ENCODE measurements at regions not wholly inside any gene's neighbourhood (a gene's known extent, or its start where the extent isn't known, plus 50 kb on each side); places are given as distances from the start of the nearest gene placed in this dataset.

GRCh38 chr13:77422724-77423123 is 95.8 kb upstream of the MYCBP2 start:
- no peak for DNase-seq

GRCh38 chr13:77417897-77418296 is 91.0 kb upstream of the MYCBP2 start:
- no peak for DNase-seq

DNA sequence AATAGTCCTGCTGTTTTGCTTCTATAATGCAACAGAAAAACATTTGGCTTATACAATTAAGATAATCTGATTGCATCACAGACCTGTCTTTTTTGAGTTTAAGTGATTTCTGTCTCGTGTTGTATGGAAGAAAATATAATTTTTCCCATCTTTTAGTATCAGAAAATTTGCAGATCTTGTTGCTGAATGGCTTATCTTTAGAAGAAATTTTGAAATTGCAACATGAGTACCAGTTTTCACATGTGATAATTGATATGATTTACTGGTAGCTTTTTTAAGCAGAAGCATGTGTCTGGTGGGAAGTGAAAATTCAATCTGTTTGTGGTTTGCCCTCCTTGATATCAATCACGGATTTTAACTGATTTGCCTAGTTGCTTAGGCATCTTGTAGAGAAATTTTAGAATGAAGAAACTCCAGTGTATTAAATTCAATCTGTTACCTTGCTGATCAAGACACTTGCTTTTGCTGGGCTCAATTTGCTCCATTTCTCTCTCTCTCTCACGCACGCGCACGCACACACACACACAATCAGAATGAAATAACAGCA is 89.8 kb upstream of the MYCBP2 start:
- no peak for DNase-seq

- no peak for DNase-seq
Observed at GRCh38 chr13:77415253-77416071, 88.6 kb upstream of the MYCBP2 start.

DNA sequence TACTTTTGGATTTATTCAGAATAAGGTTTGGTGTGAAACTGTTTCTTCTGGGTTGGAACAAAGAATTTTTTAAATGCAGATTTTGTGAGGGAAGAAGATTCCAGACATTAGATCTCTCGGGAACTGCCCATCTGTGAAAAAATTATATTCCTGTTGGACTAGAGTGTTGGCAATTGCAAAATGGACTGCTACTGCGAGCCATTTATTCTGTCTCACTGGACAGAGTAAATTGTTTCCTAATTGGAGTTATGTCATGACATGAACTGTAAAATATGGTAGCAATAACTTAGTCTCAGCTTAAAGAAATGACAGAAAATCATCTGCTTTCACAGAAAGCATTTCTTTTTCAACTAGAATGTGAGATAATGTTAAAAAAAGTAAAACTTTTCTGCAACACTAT is 86.0 kb upstream of the MYCBP2 start:
- DNase-seq = no peak

- peak; percentile 28 for DNase-seq
Observed at GRCh38 chr13:77412116-77412635, 85.3 kb upstream of the MYCBP2 start.

DNA sequence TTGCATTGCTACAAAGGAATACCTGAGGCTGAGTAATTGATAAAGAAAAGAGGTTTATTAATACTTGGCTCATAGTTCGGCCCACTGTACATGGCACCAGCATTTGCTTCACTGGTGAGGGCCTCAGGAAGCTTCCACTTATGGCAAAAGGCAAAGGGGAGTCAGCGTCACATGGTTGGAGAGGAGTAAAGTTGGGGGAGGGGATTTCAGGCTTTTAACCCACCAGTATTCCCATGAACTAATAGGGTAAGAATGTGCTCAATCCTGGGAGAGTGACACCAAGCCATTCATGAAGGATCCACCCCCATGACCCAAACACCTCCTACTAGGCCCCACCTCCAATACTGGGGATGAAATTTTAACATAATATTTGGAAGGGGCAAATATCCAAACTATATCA is 82.5 kb upstream of the MYCBP2 start:
- DNase-seq = no peak

DNA sequence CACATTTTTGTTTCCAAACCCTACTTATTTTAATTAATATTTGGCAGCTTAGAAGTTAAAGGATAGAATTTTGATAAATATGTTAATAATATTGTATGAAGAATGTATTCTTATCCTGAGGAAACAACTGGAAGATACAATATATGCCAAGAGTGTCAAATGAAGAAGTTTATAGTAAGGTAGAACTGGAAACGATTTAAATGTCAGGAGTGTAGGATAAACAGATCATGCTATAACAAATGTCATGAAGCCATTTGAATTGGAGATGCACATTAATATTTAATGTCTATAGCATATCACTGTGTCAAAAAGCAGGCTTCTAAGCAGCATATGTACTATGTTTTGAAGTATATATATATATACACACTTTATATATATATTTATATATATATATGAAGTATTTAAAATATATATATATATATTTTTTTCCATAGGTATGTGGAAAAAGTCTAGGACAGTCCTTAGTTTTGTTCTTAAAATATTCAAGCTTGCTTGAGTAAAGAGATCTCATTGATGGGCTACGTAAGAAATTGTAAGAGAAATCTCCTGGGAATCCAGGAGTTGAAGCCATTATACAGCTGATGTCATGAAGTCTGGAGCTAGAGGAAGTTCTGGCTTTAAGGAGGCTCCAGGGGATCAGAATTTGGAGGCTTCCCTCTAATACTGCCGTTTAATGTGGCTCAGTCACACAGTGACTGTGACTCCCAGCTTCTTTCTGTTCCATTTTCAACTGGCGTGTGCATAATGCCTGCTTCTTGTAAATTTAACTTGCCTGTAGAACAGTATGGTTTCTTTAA is 79.9 kb upstream of the MYCBP2 start:
- no peak for DNase-seq

GRCh38 chr13:77398825-77399620 is 72.1 kb upstream of the MYCBP2 start:
- no peak for DNase-seq

DNA sequence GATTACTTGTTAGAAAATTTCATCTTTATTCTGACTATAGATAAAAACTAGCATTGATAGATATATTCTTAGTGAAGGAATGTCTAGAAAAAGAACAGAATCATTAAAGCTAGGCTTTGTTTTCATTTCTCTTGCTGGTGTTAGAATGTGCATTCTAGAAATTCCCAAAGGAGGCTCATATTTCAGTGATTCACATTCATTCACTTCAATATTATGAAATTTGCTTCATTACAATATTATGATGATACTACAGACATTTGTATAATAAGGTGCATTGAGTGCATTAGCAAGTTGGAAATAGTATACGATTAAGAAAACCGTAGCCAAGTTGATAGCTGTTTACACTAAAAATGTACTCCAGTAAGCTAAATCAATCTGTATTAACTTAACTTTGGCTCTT is 70.7 kb upstream of the MYCBP2 start:
- DNase-seq = no peak

- no peak for DNase-seq
Observed at GRCh38 chr13:77391475-77391874, 64.6 kb upstream of the MYCBP2 start.

- no peak for DNase-seq
Observed at GRCh38 chr13:77390391-77390790, 63.5 kb upstream of the MYCBP2 start.

DNA sequence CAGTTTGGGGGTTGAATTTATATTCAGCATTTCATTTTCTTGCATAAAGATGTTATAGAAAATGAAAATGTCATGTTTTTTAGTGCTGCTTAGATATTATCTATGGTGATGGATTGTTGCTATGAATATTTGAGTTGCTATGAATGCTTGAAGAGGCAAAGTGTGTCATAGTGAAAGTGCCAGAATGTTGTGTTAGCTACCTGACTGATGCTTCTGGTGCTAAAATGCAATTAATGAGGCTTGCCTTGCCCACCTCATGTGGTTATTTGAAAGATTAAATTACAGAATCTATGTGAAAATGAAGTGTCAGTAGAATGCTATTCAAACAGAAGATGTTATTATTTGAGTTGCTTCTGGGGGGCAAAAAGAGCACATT is 62.7 kb upstream of the MYCBP2 start:
- DNase-seq = no peak

GRCh38 chr13:77388944-77389624 is 62.2 kb upstream of the MYCBP2 start:
- DNase-seq = no peak

DNA sequence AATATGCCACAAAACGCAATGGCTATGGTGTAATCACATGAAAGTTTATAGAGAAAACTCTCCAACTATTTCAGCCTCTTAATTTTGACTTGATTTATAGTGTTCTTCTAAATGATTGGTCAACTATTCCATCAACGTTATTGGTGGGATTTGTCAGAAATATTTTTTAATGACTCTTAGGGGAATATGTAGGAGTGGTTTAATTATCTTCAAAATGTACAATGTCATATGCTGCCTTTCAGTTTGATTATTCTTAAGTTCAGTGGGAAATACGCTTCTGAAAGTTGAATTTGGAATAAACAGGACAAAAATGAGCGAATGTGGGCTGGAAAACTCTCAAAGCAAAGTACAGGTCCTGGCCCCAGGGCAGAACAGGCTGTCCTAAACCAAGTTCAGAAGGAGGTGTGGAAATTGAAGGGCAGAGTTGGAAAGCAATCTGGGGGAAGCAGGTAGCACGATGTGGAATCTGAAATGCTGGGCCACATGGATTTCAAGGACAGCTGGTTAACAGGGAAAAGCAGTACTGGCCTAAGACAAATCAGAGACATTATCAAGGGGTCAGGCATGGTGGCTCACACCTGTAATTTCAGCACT is 60.8 kb upstream of the MYCBP2 start:
- DNase-seq = no peak

DNA sequence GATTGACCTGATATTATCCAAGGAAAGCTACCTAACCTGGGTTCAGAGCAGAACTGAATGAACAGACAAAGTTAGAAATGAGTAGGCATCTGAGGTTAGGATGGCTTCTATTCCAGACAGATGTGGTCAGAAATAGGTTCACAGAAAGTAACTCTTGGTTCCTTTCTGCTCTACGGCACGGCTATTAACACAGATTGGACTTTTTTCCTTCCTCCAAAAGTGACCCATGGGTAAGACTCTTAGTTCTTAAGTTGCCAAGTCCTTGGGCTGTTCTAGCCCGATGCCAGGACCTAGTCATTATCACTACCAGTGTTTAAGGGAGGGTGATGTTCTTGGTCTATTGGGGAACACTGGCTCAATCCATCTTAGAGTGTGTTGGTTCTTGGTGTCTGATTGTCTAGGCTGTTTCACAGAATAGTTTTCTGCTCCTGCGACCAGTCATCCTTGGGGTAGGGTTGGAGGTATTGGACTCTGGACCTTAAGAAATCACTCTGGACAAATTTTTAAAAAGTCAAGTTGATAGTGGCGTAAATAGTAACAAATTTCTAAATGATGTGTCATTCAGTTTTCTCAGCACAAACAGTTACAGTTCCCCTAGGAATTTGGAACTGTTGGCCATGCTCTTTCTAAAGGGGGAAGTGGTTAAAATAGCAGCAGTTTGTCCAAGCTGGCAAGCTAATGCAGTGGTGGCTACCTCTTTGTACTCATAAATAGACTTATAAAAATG is 60.1 kb upstream of the MYCBP2 start:
- DNase-seq = no peak

DNA sequence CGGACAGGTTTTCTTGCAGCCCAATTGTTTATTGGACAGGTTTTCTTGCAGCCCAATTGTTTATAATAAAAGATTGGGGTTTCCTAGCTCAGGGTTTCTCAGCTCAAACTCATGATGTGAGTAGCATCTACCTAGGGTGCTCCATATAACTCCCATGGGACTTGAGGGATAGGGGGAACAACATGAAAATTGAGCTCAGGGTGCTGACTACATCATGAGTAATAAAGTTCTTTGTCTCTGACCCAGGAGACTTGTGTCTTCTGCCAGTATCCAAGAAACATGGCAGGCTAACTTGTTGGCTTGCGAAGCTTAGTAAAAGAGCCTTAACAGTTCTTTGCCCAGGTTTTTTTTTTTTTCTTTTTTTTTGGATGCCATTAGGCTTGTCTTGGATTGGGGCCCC is 59.2 kb upstream of the MYCBP2 start:
- no peak for DNase-seq

- no peak for DNase-seq
Observed at GRCh38 chr13:77384999-77385398, 58.1 kb upstream of the MYCBP2 start.

DNA sequence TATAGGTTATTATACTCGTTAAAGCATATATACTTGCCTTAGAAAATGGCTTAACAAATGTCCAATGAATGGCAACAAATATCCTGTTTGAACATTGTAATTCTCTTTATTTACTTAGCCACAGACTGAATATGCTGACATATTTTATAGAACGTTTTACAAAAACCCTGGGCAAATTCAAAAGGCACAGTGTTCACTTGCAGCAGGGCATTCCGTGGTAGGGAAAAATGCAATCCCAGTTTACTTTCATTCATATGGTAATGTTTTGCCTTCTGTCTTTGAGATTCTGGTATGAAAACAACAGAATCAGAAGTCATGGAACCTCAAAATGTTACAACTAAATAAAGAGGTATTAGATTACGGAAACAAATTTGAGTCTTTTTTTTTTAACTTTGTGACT is 56.2 kb upstream of the MYCBP2 start:
- DNase-seq = no peak

DNA sequence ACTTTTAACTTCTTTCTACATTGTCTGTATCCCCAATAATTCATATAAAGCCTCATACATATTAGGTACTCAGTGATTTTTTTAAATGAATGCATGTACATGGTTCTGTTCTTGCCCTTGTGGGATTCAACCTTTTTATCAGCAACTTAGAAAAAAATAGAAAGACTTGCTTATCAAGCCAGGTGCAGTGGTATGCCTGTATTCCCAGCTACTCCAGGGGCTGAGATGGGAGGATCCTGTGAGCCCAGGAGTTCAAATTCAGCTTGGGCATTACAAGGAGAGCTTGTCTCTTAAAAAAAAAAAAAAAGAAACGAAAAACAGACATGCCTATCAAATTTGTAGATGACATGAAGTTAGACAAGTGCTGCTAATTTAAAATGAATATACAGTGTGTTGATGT is 54.2 kb upstream of the MYCBP2 start:
- DNase-seq = no peak

GRCh38 chr13:77379508-77379907 is 52.6 kb upstream of the MYCBP2 start:
- DNase-seq = no peak

Measured in DMS 273 treated with DMSO at 0.1 percent for 48 hours (cell line).